Body of pancreas (tissue), 4 donors: ENCODE measurements at regions not wholly inside any gene's neighbourhood (a gene's known extent, or its start where the extent isn't known, plus 50 kb on each side); places are given as distances from the start of the nearest gene placed in this dataset.

ENCODE experiments used
- POLR2A ChIP-seq, 3 donors: fragments of 450-650 bp; IDR thresholded peaks; one replicate each; pipeline ENCODE4 v1.6.1; 2016; ENCODE audit warnings: antibody characterized with exemption in 3 of 3, mild to moderate bottlenecking in 2 of 3
- TF ChIP-seq, protein P1 (sequence below), 7 experiments: fragments of 450-650 bp in 4 of 7; fragments of 200-600 bp in 3 of 7; sonication (generic) in 3 of 7; IDR thresholded peaks; one replicate each; pipeline ENCODE4 v1.5.1; 2016 to 2019; ENCODE audit warnings: antibody characterized with exemption in 7 of 7

GRCh38 chr11:109298865-109299264, 123.1 kb upstream of the C11orf87 start:
- TF ChIP-seq, protein P1, sequence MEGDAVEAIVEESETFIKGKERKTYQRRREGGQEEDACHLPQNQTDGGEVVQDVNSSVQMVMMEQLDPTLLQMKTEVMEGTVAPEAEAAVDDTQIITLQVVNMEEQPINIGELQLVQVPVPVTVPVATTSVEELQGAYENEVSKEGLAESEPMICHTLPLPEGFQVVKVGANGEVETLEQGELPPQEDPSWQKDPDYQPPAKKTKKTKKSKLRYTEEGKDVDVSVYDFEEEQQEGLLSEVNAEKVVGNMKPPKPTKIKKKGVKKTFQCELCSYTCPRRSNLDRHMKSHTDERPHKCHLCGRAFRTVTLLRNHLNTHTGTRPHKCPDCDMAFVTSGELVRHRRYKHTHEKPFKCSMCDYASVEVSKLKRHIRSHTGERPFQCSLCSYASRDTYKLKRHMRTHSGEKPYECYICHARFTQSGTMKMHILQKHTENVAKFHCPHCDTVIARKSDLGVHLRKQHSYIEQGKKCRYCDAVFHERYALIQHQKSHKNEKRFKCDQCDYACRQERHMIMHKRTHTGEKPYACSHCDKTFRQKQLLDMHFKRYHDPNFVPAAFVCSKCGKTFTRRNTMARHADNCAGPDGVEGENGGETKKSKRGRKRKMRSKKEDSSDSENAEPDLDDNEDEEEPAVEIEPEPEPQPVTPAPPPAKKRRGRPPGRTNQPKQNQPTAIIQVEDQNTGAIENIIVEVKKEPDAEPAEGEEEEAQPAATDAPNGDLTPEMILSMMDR (IDR thresholded peaks at IDR 0.05): no peak
- no peak for TF ChIP-seq POLR2A (IDR thresholded peaks at IDR 0.05)
